GM23248 (cell line): ENCODE measurements at regions not wholly inside any gene's neighbourhood (a gene's known extent, or its start where the extent isn't known, plus 50 kb on each side); places are given as distances from the start of the nearest gene placed in this dataset.
"Not testable (repeated sequence)": the region's sequence is repeated elsewhere in the genome, so short reads cannot be mapped to it uniquely, and the experiment has no call there.

Source experiments
- DNase-seq: peaks from one replicate; pipeline ENCODE4 v3.0.0-alpha.2; 2015
- H2AFZ ChIP-seq: fragments of 200-600 bp; sonication (generic); 2 replicates; pipeline ENCODE4 v1.6.1; 2016; ENCODE audit warnings: antibody characterized with exemption
- H3F3A ChIP-seq: fragments of 200-600 bp; sonication (generic); 2 replicates; pipeline ENCODE4 v1.6.1; 2016; ENCODE audit warnings: mild to moderate bottlenecking, antibody characterized with exemption, mixed run types; ENCODE audit not compliant: insufficient read depth
- H3K27ac ChIP-seq: fragments of 200-600 bp; sonication (generic); 2 replicates; pipeline ENCODE4 v1.5.1; 2016; ENCODE audit warnings: mild to moderate bottlenecking
- H3K27me3 ChIP-seq: fragments of 200-600 bp; sonication (generic); replicated peaks from 2 replicates; pipeline ENCODE4 v1.6.1; 2016; ENCODE audit warnings: mild to moderate bottlenecking; ENCODE audit not compliant: insufficient read depth
- H3K36me3 ChIP-seq: fragments of 200-600 bp; sonication (generic); 2 replicates; pipeline ENCODE4 v1.6.1; 2016; ENCODE audit warnings: low read depth, mild to moderate bottlenecking
- H3K4me1 ChIP-seq: fragments of 200-600 bp; sonication (generic); 2 replicates; pipeline ENCODE4 v1.6.1; 2016; ENCODE audit warnings: mild to moderate bottlenecking; ENCODE audit not compliant: insufficient read depth
- H3K4me2 ChIP-seq: fragments of 200-600 bp; sonication (generic); one replicate; pipeline ENCODE4 v1.6.1; 2016; ENCODE audit warnings: mild to moderate bottlenecking; ENCODE audit not compliant: unreplicated experiment
- H3K4me3 ChIP-seq: fragments of 200-600 bp; sonication (generic); 2 replicates; pipeline ENCODE4 v1.5.1; 2016; ENCODE audit warnings: mild to moderate bottlenecking
- H3K79me2 ChIP-seq: fragments of 200-600 bp; sonication (generic); 2 replicates; pipeline ENCODE4 v1.6.1; 2016; ENCODE audit warnings: mild to moderate bottlenecking; ENCODE audit not compliant: insufficient read depth
- H3K9ac ChIP-seq: fragments of 200-600 bp; sonication (generic); 2 replicates; pipeline ENCODE4 v1.6.1; 2016; ENCODE audit warnings: mild to moderate bottlenecking
- H3K9me2 ChIP-seq: fragments of 200-600 bp; sonication (generic); 2 replicates; pipeline ENCODE4 v1.6.1; 2016; ENCODE audit warnings: mixed run types, mild to moderate bottlenecking, moderate library complexity; ENCODE audit not compliant: insufficient read depth
- H3K9me3 ChIP-seq: fragments of 200-600 bp; sonication (generic); one replicate; pipeline ENCODE4 v1.6.1; 2017; ENCODE audit warnings: low read depth
- H4K20me1 ChIP-seq: fragments of 200-600 bp; sonication (generic); 2 replicates; pipeline ENCODE4 v1.6.0; 2016; ENCODE audit not compliant: insufficient read depth
- EZH2 ChIP-seq: fragments of 200-600 bp; sonication (generic); IDR thresholded peaks from 2 replicates; pipeline ENCODE4 v1.6.1; 2018; ENCODE audit warnings: antibody characterized with exemption, mild to moderate bottlenecking; ENCODE audit not compliant: insufficient read depth, poor library complexity, severe bottlenecking
- EZH2phosphoT487 ChIP-seq: fragments of 200-600 bp; sonication (generic); IDR thresholded peaks from 2 replicates; pipeline ENCODE4 v1.6.1; 2018; ENCODE audit warnings: antibody characterized with exemption, moderate library complexity, mild to moderate bottlenecking, low read depth; ENCODE audit not compliant: insufficient read depth
- WGBS, 2 experiments: methylation state at CpG; one replicate each; pipeline ENCODE4 v1.1.6; 2015 to 2017; ENCODE audit warnings: low lambda C conversion rate in 2 of 2, low coverage in 1 of 2; ENCODE audit errors: missing lambda C conversion rate in 2 of 2; 5-methylcytosine and 5-hydroxymethylcytosine counted together
- in situ Hi-C: fragments of 300-500 bp; cut with MboI; formaldehyde crosslinking; loops from 2 replicates; pipeline ENCODE4 v1.15.0; 2020

- TF ChIP-seq EZH2phosphoT487 (no peak), EZH2 (no peak)
- Histone ChIP-seq H3K4me3 (no peak overlapping the region), H2AFZ (no peak overlapping the region), H3K4me1 (no peaks in the 10 kb centered on the region), H3K9ac (no peak overlapping the region), H3K79me2 (no peaks in the 10 kb centered on the region), H3F3A (no peaks in the 10 kb centered on the region), H3K9me3 (no peaks in the 10 kb centered on the region), H3K4me2 (no peak overlapping the region), H3K27me3 (no peaks in the 10 kb centered on the region), H3K36me3 (no peaks in the 10 kb centered on the region), H4K20me1 (peaks cover 4% of the 10 kb centered on the region; the same call in 1 of the 2 replicates), H3K9me2 (no peaks in the 10 kb centered on the region), H3K27ac (no peak overlapping the region)
- in situ Hi-C loops: no loop called here
- 46% methylated on average over 6 of the region's 6 CpGs for WGBS, 2 experiments
- no peak for DNase-seq
Observed at GRCh38 chr15:55074431-55074830, 122.3 kb downstream of the RSL24D1 start.

DNA sequence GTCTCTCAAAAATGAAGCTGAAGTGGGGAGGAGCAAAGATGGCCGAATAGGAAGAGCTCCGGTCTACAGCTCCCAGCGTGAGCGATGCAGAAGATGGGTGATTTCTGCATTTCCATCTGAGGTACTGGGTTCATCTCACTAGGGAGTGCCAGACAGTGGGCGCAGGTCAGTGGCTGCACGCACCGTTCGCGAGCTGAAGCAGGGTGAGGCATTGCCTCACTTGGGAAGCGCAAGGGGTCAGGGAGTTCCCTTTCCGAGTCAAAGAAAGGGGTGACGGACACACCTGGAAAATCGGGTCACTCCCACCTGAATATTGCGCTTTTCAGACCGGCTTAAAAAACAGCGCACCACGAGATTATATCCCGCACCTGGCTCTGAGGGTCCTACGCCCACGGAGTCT lies 132.8 kb downstream of the RSL24D1 start:
- H3K36me3 ChIP-seq, H3K27ac ChIP-seq, H3K9me2 ChIP-seq, DNase-seq, H4K20me1 ChIP-seq, H3K4me3 ChIP-seq, in situ Hi-C loops, H2AFZ ChIP-seq, H3K27me3 ChIP-seq, H3K79me2 ChIP-seq, H3K9me3 ChIP-seq, H3F3A ChIP-seq, H3K4me2 ChIP-seq, H3K9ac ChIP-seq, H3K4me1 ChIP-seq: not testable (repeated sequence)
- 60 to 67% methylated on average over 19 to 20 of the region's 20 CpGs for WGBS, 2 experiments

- TF ChIP-seq EZH2phosphoT487 (no peak), EZH2 (no peak)
Observed at GRCh38 chr15:55060836-55061235, 135.9 kb downstream of the RSL24D1 start.

DNA sequence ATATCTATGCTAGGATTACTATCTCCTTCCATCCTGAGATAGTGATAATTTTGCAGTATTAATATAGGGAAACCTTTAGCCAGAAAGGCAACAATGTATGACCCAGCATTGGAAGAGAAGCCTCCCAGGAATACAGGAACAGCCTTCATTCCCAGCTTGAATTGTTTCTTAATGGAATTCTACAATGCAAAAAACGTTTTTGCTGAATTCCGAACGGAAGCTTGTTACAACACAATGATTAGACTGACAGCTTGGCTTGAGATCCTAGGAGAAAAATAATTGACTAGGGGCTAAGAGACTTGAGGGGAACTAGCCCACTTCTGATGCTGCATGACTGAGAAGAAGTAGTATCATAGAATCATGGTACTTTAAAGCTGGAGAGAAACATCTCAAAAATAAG lies 140.2 kb downstream of the RSL24D1 start:
- Histone ChIP-seq H3F3A (no peaks in the 10 kb centered on the region), H4K20me1 (no peaks in the 10 kb centered on the region), H3K27me3 (no peaks in the 10 kb centered on the region), H3K4me2 (no peak overlapping the region), H3K27ac (no peak overlapping the region), H3K79me2 (no peaks in the 10 kb centered on the region), H3K36me3 (no peaks in the 10 kb centered on the region), H3K9ac (no peak overlapping the region), H3K4me1 (no peaks in the 10 kb centered on the region), H2AFZ (no peak overlapping the region), H3K9me3 (no peaks in the 10 kb centered on the region), H3K9me2 (no peaks in the 10 kb centered on the region), H3K4me3 (no peak overlapping the region)
- TF ChIP-seq EZH2phosphoT487: no peak
- TF ChIP-seq EZH2: no peak
- in situ Hi-C loops: no loop called here
- 5% methylated on average over 3 of the region's 3 CpGs for WGBS, 2 experiments
- no peak for DNase-seq

More at GRCh38 chr15:55060836-55061235, 135.9 kb downstream of the RSL24D1 start:
- Histone ChIP-seq H2AFZ (no peak overlapping the region), H3K4me3 (no peak overlapping the region), H3K36me3 (no peaks in the 10 kb centered on the region), H3K79me2 (no peaks in the 10 kb centered on the region), H3K27me3 (no peaks in the 10 kb centered on the region), H4K20me1 (no peaks in the 10 kb centered on the region), H3K27ac (no peak overlapping the region), H3K9me2 (no peaks in the 10 kb centered on the region), H3K9me3 (no peaks in the 10 kb centered on the region), H3K9ac (no peak overlapping the region), H3K4me1 (no peaks in the 10 kb centered on the region), H3F3A (no peaks in the 10 kb centered on the region), H3K4me2 (no peak overlapping the region)
- in situ Hi-C loops: no loop called here
- DNase-seq: no peak
- 0 to 4% methylated on average over 2 of the region's 2 CpGs for WGBS, 2 experiments

- Histone ChIP-seq H3K79me2 (no peaks in the 10 kb centered on the region), H3K27ac (no peak overlapping the region), H3K27me3 (no peaks in the 10 kb centered on the region), H4K20me1 (no peaks in the 10 kb centered on the region), H3K9ac (no peak overlapping the region), H3K4me2 (no peak overlapping the region), H3K4me3 (no peak overlapping the region), H3K9me2 (no peaks in the 10 kb centered on the region), H3K36me3 (no peaks in the 10 kb centered on the region), H3F3A (no peaks in the 10 kb centered on the region), H3K9me3 (no peaks in the 10 kb centered on the region), H2AFZ (no peak overlapping the region), H3K4me1 (no peaks in the 10 kb centered on the region)
- TF ChIP-seq EZH2 (no peak), EZH2phosphoT487 (no peak)
- 9 to 10% methylated on average over 2 of the region's 2 CpGs for WGBS, 2 experiments
- in situ Hi-C loops: no loop called here
- DNase-seq: no peak
Observed at GRCh38 chr15:55044162-55044561, 152.6 kb downstream of the RSL24D1 start.
